Activated CD8-positive, alpha-beta memory T cell treated with anti-CD3 and anti-CD28 coated beads for 48 hours (primary cell): ENCODE measurements at regions not wholly inside any gene's neighbourhood (a gene's known extent, or its start where the extent isn't known, plus 50 kb on each side); places are given as distances from the start of the nearest gene placed in this dataset.

Experiments
- DNase-seq, 3 experiments: peaks; one replicate each; pipeline ENCODE4 v3.0.0-alpha.2; 2020; ENCODE audit warnings: low read depth in 2 of 3, low spot score in 2 of 3

GRCh38 chr11:86120807-86121206 is 51.9 kb upstream of the PICALM start:
- DNase-seq, result no peak

- DNase-seq, result no peak
Observed at GRCh38 chr11:86119906-86120305, 51.0 kb upstream of the PICALM start.

GRCh38 chr11:86119077-86119476 is 50.2 kb upstream of the PICALM start:
- no peak for DNase-seq
